ENCODE measurements at regions not wholly inside any gene's neighbourhood (a gene's known extent, or its start where the extent isn't known, plus 50 kb on each side); places are given as distances from the start of the nearest gene placed in this dataset.

GRCh38 chr11:101816613-101817012 is 98.2 kb upstream of the CEP126 start:
- Histone ChIP-seq H3K4me3 (no peak overlapping the region), H3K4me1 (ENCODE audit: insufficient read depth) (no peaks in the 10 kb centered on the region), H3K9me2 (ENCODE audit: insufficient read depth) (no peaks in the 10 kb centered on the region), H3F3A (replicated peaks; ENCODE audit: low read depth) (no peaks in the 10 kb centered on the region), H4K20me1 (replicated peaks; ENCODE audit: insufficient read depth) (no peaks in the 10 kb centered on the region), H3K27ac (ENCODE audit: low read depth) (no peak overlapping the region), H3K4me2 (no peak overlapping the region), H2AFZ (peak overlapping the region; percentile 16; the same call in 1 of the 2 replicates), H3K79me2 (replicated peaks; ENCODE audit: insufficient read depth) (no peaks in the 10 kb centered on the region), H3K36me3 (ENCODE audit: insufficient read depth) (no peaks in the 10 kb centered on the region), H3K27me3 (ENCODE audit: insufficient read depth) (no peaks in the 10 kb centered on the region)
- no peaks in the 10 kb centered on the region for H3K27me3 Mint-ChIP-seq (ENCODE audit: insufficient read depth, low read depth, poor library complexity)
- no peaks in the 10 kb centered on the region for H3K36me3 Mint-ChIP-seq (ENCODE audit: low read depth)
- H3K4me3 Mint-ChIP-seq: no peak overlapping the region
- no peak overlapping the region for H3K27ac Mint-ChIP-seq
- H3K4me1 Mint-ChIP-seq: no peaks in the 10 kb centered on the region
- TF ChIP-seq ETS1 (IDR thresholded peaks at IDR 0.05) (no peak), NANOG (IDR thresholded peaks at IDR 0.05; ENCODE audit: borderline replicate concordance) (no peak), CREB1 (CRISPR knock-in tag; IDR thresholded peaks at IDR 0.05; ENCODE audit: low read depth) (no peak), ZNF331 (CRISPR knock-in tag; IDR thresholded peaks at IDR 0.05; ENCODE audit: low read depth) (no peak), JUNB (IDR thresholded peaks at IDR 0.05; ENCODE audit: unreplicated experiment) (no peak), POLR2AphosphoS5 (IDR thresholded peaks at IDR 0.05; ENCODE audit: low read depth) (no peak), STAT1 (IDR thresholded peaks at IDR 0.05; ENCODE audit: unreplicated experiment) (no peak), ZNF114 (CRISPR knock-in tag; IDR thresholded peaks at IDR 0.05) (no peak), EZH2phosphoT487 (IDR thresholded peaks at IDR 0.05; ENCODE audit: unreplicated experiment) (no peak), EZH2 (IDR thresholded peaks at IDR 0.05; ENCODE audit: low read depth, unreplicated experiment) (no peak), REST (IDR thresholded peaks at IDR 0.05; ENCODE audit: unreplicated experiment) (no peak)
- TF ChIP-seq, protein P1, sequence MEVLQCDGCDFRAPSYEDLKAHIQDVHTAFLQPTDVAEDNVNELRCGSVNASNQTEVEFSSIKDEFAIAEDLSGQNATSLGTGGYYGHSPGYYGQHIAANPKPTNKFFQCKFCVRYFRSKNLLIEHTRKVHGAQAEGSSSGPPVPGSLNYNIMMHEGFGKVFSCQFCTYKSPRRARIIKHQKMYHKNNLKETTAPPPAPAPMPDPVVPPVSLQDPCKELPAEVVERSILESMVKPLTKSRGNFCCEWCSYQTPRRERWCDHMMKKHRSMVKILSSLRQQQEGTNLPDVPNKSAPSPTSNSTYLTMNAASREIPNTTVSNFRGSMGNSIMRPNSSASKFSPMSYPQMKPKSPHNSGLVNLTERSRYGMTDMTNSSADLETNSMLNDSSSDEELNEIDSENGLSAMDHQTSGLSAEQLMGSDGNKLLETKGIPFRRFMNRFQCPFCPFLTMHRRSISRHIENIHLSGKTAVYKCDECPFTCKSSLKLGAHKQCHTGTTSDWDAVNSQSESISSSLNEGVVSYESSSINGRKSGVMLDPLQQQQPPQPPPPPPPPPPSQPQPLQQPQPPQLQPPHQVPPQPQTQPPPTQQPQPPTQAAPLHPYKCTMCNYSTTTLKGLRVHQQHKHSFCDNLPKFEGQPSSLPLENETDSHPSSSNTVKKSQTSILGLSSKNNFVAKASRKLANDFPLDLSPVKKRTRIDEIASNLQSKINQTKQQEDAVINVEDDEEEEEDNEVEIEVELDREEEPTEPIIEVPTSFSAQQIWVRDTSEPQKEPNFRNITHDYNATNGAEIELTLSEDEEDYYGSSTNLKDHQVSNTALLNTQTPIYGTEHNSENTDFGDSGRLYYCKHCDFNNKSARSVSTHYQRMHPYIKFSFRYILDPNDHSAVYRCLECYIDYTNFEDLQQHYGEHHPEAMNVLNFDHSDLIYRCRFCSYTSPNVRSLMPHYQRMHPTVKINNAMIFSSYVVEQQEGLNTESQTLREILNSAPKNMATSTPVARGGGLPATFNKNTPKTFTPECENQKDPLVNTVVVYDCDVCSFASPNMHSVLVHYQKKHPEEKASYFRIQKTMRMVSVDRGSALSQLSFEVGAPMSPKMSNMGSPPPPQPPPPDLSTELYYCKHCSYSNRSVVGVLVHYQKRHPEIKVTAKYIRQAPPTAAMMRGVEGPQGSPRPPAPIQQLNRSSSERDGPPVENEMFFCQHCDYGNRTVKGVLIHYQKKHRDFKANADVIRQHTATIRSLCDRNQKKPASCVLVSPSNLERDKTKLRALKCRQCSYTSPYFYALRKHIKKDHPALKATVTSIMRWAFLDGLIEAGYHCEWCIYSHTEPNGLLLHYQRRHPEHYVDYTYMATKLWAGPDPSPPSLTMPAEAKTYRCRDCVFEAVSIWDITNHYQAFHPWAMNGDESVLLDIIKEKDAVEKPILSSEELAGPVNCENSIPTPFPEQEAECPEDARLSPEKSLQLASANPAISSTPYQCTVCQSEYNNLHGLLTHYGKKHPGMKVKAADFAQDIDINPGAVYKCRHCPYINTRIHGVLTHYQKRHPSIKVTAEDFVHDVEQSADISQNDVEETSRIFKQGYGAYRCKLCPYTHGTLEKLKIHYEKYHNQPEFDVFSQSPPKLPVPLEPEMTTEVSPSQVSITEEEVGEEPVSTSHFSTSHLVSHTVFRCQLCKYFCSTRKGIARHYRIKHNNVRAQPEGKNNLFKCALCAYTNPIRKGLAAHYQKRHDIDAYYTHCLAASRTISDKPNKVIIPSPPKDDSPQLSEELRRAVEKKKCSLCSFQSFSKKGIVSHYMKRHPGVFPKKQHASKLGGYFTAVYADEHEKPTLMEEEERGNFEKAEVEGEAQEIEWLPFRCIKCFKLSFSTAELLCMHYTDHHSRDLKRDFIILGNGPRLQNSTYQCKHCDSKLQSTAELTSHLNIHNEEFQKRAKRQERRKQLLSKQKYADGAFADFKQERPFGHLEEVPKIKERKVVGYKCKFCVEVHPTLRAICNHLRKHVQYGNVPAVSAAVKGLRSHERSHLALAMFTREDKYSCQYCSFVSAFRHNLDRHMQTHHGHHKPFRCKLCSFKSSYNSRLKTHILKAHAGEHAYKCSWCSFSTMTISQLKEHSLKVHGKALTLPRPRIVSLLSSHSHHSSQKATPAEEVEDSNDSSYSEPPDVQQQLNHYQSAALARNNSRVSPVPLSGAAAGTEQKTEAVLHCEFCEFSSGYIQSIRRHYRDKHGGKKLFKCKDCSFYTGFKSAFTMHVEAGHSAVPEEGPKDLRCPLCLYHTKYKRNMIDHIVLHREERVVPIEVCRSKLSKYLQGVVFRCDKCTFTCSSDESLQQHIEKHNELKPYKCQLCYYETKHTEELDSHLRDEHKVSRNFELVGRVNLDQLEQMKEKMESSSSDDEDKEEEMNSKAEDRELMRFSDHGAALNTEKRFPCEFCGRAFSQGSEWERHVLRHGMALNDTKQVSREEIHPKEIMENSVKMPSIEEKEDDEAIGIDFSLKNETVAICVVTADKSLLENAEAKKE (CRISPR knock-in tag; IDR thresholded peaks at IDR 0.05): no peak
- TF ChIP-seq, protein P2, sequence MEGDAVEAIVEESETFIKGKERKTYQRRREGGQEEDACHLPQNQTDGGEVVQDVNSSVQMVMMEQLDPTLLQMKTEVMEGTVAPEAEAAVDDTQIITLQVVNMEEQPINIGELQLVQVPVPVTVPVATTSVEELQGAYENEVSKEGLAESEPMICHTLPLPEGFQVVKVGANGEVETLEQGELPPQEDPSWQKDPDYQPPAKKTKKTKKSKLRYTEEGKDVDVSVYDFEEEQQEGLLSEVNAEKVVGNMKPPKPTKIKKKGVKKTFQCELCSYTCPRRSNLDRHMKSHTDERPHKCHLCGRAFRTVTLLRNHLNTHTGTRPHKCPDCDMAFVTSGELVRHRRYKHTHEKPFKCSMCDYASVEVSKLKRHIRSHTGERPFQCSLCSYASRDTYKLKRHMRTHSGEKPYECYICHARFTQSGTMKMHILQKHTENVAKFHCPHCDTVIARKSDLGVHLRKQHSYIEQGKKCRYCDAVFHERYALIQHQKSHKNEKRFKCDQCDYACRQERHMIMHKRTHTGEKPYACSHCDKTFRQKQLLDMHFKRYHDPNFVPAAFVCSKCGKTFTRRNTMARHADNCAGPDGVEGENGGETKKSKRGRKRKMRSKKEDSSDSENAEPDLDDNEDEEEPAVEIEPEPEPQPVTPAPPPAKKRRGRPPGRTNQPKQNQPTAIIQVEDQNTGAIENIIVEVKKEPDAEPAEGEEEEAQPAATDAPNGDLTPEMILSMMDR (conservative IDR thresholded peaks at IDR 0.05; ENCODE audit: low read depth in 2 of 2): no peak
- H3K9me3 Mint-ChIP-seq: no peaks in the 10 kb centered on the region
- DNase-seq (ENCODE audit: low spot score): no peak
- ATAC-seq: no peak
